COLO668 (cell line): ENCODE measurements at regions not wholly inside any gene's neighbourhood (a gene's known extent, or its start where the extent isn't known, plus 50 kb on each side); places are given as distances from the start of the nearest gene placed in this dataset.
"Not testable (repeated sequence)": the region's sequence is repeated elsewhere in the genome, so short reads cannot be mapped to it uniquely, and the experiment has no call there.

ENCODE experiments used
- DNase-seq: peaks from one replicate; lab custom pipeline; 2025; ENCODE audit not compliant: unreplicated experiment; lab: John Stamatoyannopoulos, UW

DNA sequence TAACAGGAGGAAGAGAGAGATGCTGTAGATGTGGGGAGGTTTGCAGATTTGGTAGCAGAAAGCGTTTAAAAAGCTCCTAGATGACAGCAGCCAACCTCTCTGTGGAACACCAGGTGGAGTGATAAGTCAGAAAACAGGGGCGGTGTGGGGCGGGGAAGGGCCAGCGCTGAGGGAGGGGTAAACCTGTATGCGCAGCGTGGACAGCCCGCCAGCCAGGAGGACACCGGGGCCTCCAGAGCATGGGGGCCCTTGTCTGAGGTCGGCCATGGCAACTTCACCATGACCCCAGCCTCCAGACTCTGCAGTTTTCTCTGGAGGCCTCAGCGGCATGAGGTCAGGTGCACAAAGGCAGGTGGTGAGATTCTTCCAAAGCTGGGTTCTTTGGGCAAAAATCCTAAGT lies 423.7 kb downstream of the BRD1 start:
- no peak for DNase-seq

DNA sequence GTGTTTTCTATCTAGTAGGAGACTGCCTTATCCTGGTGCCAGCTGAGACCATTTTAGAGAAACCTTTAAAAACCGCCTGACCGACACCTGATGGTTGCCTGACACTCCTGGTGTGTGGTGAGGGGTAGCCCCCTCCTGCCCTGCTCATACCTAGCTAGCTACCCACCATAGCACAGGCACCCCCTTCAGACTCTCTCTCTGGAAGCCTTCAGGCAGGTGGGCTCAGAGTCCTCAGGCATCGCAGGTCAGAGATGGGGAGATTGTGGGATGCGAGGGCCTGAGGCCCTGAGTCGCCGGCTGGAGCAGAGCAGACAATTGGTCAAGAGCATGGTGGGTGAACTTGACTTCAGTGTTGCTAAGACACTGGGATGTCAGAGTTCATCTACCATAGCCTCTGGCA lies 424.6 kb downstream of the BRD1 start:
- no peak for DNase-seq

DNA sequence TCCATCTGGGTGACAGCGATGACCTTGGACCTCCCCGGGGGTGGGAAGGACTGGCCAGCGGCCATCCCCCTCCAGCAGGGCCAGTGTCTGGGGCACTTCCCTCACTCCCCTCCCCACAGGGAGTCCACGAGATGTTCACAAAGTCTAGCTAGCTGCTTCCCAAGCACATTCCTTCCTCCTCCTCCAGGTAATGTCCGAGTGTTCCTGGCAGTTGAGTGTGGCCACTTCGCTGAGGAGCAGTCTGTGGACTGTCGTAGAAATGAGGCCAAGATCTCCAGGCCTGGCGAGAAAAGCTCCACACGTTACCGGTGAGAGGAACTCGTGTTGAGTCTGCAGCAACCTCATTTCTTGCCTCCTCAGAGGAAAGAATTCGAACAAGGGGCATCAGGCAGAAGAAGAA lies 425.5 kb downstream of the BRD1 start:
- DNase-seq: no peak

DNA sequence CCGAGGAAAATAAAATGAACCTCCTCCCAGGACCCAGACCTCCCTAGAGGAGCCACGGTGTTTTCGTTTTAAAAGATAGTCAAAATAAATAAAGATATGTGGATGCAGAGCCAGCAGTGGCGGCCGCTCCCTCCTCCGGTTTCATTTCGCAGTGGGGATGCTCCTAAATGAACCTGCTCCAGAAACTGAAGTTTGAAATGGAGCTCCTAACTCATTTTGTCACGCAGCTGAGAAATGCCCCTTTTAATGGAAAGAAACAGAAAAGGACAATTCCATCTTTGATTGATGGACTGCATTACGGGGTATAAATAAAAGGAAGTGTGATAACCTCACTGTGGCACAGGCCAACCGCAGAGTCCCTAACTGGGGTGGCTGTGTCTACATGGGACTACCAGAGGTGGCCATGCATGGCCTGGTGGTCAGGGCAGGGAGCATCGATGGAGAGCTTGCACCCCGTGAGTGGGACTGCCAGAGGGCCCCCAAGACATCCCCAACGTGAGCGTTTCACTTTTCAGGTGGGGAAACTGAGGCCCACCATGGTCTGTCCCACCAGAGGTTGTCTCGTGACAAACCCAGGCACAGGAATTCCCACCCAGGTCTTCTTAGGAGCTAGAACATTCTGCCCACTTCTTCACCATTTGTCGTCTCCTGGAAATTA lies 426.6 kb downstream of the BRD1 start:
- DNase-seq: no peak

DNA sequence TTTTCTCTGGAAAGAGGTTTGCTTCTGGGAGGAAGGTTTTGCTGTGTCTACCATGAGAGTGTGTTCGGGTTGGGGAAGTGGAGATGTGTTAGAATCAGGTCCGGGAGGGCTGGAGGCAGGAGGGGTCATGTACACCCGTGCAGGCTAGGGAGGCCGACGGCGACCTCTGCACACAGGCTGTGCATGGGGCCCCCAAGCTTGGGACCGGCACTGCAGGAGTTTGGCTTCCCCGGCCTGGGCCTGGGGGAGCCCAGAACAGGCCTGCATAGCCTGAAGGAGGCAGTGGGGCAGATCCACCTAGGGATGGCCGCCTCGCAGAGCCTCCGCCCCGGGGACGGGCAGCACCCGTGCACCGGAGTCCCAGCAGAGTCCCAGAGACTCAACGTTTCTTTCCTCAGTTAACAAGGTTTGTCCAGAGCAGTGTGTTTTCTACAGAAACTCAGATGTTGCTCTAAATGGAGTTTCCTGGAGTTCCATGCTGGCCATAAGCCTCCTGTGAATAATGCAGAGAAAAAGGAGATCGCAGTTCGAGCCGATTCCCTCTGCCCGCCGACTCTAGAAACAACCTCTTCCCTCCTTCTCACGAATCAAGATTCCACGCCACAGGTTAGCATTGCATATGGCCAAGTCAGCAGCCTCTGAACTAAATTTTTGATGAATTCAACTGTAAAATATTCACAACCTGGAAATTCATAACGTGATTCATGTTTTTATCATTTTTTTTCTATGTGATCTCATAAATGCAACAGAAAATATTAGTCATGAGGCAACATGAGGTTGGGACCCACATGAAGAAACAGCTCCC lies 427.3 kb downstream of the BRD1 start:
- no peak for DNase-seq

DNA sequence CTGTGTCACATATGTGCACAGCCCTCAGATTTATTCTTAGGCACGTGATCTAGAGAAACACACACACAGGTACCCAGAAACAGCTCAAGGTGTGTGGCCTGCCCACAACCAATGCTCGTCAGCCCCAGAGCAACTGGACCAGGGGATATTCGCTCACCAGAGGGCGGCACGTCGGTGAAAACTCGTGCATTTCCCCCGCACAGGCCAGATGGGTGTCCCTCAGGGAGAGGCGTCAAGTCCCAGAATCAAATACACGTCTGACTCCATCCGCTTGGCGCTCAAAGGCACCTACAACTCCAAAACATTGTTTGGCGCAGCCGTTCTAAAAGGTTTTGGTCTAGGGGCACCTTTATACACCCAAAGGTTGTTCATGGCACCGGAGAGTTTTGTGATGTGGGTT lies 429.0 kb downstream of the BRD1 start:
- DNase-seq: no peak

DNA sequence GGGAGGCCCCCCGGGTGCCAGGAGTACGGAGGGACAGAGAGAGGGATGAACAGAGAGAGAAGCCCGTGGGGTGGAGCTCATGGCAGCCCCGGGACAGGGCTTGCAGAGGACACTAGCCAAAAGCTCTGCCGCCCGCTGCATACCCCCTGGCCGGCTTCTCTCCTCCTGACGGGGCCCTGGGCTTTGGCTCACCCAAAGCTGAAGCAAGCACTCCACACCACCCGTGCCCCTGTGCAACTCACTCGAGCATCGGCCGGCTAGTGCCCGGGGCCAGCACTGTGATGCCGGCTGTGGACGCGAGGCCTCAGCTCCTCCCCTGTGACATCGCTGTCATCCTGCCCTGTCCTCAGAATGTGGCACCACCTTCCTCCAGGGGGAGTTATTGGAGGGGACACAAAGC lies 429.6 kb downstream of the BRD1 start:
- no peak for DNase-seq

DNA sequence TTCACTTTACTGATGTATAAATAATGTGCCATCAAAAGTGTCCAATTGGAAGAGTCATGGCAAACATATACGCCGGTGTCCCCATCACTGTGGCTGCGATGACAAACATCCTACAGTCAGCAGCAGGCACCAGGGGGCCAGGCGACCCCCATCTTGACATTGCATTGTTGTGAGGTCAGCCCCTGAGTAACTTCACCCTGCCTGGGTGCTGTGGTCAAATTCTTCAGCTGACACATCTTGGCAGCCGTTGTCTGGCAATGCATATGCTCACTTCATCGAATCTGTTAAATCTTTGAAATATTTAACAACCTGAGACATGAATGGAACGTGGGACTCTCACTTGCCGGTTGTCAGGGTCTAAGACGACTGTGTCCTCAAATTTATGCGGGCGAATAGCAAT lies 430.9 kb downstream of the BRD1 start:
- no peak for DNase-seq

DNA sequence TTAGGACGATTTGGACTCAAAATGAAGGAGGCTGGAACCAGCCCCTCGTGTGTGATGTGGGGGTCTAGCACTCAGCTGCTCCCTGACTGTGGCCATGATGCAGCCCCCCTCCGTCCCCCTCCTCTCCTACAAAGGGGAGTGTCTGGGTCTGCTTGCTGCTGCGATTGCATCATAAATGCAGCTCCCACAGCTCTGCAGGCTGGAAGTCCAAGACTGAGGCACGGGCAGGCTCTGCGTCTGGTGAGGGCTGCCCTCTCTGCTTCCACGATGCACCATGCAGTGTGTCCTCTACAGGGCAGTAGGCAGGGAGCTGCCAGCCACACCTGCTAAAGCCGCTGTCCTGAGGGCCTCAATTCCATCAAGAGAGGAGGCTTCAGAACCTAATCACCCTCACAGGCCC lies 432.1 kb downstream of the BRD1 start:
- DNase-seq: no peak

DNA sequence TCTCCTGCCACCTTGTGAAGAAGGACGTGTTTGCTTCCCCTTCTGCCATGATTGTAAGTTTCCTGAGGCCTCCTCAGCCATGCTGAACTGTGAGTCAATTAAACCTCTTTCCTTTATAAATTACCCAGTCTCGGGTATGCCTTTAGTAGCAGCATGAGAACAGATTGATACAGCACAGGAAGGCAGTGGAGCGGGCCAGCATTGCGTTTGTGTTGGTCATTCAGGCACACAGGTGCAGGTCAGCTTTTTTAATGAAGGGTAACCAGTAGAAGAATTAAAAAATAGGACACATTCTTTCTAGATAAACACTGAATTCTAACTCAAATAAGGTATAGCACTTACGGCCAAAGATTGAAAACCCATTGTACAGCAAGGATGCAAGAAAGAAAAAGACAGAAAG lies 432.6 kb downstream of the BRD1 start:
- not testable (repeated sequence) for DNase-seq

DNA sequence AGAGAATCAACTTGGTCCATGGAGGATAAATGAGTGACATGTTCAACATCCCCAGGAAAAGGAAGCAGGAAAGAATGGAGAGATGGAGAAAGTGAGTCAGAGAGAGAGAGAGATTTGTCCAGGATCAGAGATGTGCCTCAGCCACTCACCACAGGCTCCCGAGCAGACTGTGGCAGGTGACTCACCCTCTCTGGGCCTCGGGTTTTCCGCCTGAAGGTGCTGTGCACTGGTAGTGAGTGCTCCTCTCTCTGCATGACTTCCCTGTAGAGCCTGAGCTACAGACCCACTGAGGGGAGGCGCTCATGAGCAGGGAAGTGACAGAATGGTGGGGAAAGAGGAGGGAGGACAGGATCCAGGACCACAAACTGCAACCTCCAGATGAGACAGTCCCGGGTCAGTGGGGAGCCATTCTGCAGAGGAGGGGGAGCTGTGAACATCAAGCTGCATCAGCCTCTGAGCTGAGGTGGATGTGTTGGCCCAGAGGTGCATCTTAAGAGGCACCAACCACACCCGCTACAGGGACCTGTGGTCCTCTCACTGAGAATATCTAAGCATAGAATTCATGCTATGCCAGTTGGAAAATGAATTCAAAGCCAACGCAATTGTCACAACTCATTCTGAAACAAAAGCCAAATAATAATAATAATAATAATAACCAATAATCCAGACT lies 433.4 kb downstream of the BRD1 start:
- DNase-seq: no peak

DNA sequence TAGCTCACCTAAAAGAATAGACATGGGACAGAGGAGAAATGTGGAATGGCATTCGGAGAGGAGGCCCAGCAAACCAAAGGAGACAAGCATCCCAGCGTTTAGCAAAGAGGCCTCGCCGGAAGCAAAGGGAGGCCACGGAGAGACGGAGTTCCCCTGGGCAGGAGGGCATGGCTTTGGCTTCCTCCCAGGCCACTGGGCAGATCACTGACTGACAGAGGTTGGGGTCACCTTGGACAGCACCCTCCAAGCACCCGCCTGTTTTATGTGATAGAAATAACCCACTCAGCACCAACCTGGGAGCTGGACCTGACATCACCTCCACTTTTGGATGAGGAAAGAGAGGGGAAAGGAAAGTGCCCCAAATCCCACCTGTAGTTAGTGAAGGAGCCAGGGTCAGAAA lies 434.1 kb downstream of the BRD1 start:
- no peak for DNase-seq

DNA sequence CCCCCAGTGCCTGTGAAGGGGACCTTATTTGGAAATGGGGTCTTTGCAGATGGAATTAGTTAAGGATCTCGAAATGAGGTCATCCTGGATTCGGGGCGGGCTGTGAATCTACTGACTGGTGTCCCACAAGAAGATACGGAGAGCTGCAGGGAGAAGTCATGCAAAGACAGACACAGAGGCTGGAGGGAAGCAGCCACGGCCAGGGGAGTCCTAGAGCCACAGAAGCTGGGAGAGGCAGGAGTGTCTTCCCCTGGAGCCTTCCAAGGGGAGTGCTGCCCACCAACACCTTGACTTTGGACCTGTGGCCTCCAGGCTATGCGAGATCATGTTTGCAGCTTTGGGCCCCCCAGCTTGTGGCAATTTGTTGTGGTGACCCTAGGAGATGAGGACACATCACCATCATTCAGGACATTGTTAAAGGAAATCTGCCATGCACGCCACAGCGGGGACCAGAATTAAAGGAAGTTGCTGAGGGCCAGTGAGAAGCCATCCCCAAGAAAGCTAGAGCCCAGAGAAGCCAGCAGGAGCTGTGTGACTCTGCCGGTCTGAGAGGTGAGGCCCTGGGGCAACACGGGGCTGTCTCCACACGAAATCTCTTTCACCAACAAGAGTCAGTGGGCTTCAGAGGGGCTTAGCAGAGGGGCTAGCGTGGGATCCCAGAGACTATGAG lies 434.7 kb downstream of the BRD1 start:
- no peak for DNase-seq

DNA sequence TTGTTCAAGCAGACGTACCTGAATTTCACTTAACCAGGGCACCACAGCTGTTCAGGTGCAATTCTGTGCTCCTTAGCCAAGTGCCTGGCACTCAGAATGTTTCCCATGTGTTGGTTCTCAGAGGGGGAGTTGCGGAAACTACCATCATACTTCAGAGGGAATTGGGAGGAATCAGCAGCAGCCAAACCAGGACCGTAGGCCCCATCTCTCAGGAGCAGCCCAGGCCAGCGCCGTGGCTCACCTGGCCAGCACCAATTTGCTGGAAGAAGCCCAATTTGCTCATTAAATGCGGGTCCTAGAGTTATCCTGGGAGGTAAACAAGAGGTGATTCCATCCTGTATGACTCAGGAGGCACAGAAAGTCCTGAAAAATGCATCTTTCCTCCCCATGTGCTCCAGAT lies 435.4 kb downstream of the BRD1 start:
- DNase-seq: no peak

DNA sequence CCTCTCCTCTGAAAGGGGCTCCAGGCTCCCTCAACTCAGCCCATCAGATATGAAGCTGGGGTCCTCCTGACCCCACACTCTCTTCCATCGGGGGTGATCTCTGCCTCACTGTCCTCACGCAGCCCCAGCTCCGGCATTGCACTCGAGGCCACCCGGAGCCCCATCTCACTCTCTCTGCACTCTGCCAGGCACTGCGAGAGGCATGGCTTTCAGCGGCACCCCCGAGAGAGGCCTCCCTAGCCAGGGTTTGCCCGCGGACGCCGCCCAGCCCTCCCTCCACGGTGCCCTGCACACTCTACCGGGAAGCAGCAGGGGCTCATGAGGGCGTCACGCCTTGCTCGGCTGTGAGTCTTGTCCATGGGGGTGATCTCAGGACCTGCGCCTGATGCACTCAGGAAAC lies 436.2 kb downstream of the BRD1 start:
- no peak for DNase-seq

DNA sequence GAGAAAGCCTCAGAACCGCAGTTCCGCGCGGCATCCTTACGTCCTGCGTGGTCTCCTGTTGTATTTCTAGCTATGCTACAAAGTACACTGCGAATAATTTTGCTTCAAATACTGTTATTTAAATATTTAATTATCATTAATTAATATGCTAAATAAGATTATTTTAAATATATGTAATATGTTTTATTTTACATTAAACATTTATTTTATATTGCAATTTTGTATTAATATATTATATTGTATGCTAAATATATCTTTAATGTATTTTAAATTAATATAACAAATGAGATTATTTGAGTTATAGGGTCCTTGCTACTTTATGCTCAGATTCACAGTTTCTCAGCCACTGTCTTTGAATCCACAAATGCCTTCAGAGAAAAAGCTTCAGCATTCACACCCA lies 436.7 kb downstream of the BRD1 start:
- DNase-seq: no peak

DNA sequence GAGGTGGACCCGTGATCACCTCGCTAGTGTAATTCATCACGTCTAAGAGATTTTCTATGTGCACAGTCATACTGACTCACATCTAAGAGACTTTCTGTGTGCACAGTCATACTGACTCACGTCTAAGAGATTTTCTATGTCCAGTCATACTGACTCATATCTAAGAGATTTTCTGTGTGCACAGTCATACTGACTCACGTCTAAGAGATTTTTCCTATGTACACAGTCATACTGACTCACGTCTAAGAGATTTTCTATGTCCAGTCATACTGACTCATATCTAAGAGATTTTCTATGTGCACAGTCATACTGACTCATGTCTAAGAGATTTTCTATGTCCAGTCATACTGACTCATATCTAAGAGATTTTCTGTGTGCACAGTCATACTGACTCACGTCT lies 443.8 kb downstream of the BRD1 start:
- not testable (repeated sequence) for DNase-seq

DNA sequence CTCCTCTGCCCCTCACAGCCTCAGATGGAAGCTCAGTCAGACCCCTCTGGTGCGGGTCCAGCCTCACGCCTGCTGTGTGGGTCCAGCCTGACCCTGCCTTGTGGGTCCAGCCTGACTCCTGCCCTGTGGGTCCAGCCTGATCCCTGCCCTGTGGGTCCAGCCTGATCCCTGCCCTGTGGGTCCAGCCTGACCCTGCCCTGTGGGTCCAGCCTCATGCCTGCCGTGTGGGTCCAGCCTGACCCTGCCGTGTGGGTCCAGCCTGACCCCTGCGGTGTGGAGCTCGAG lies 445.3 kb downstream of the BRD1 start:
- DNase-seq: no peak

DNA sequence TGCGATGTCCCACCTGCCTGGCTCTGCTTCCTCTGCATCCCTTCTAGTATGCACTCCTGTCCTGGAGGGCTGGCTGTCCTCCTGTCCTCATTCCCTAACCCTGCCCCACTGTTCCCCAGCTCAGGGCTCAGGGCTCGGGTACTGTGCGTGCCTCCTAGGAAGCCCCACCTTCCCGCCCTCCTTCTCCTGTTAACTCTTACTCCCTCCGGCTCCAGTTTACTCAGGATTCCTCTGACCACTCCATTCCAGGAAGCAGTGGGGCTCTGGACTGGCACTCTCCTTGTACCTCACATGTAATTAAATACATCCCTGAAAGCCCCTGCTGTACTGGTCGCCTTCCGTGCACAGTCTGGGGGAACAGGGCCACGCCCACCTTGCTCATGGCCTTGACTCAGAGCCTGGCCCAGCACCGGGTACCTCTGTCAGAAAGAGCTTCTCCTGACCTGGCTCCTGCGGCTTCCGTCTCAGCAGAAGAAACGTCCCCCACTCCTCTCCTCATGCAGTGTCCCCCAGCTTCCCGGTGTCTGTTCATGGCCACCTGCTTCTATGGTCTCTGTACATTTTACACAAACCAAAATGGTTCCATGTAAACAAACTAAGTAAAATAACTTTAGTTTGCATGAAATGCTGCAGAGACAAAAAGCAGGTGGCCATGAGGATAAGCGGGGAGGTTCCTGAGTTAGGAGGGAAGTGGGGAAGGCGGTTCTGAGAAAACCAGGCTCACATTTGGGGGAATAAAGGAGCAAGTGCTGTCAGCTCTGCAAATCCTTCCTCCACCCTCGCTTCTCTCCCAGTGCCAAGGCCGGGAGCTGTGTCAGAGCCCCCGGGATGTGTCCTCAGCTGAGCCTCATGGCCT lies 445.9 kb downstream of the BRD1 start:
- DNase-seq: no peak

DNA sequence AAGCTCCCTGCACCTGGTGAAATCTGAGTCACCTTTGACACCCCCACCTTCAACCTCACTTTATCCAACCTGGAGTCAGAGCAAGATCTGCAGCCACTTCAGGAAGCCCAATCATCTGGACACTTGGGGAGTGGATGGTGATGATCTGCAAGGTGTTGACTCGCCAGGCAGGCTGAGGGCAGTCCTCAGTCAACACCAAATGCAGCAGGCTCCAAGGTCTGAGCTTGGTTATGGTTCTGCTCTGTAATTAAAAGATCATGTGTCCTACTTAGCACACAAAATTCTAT lies 446.9 kb downstream of the BRD1 start:
- DNase-seq: no peak

DNA sequence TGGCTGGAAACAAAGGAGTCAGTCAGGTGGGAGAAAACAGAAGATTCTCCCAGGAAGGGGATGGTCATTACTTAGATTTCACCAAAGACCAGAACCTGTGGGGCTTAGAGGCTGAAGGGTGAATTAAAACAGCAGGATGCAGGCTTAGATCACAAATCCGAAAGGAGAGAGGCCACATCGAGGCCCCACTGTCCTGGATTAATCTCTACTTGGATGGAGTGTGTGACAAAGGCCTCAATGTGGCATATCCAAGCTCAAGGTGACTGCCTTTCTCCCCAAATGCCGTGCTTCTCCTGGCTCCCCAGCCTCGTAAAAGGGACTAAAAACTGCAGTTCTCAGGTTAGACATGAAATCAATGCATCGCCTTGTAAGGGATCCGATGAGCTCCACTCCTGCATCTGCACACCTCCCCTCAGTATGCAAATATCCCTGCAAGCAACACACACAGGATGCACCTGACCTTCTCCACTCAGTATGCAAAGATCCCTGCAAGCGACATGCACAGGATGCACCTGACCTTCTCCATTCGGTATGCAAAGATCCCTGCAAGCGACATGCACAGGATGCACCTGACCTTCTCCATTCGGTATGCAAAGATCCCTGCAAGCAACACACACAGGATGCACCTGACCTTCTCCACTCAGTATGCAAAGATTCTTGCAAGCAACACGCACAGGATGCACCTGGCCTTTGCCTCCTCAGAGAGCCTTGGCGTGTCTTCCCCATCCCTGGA lies 447.4 kb downstream of the BRD1 start:
- DNase-seq: no peak
